GM19372 (cell line): ENCODE measurements at regions not wholly inside any gene's neighbourhood (a gene's known extent, or its start where the extent isn't known, plus 50 kb on each side); places are given as distances from the start of the nearest gene placed in this dataset.
"Not testable (repeated sequence)": the region's sequence is repeated elsewhere in the genome, so short reads cannot be mapped to it uniquely, and the experiment has no call there.

Source experiments
- ATAC-seq: cut with Tn5 transposase; IDR thresholded peaks from one replicate; pipeline ENCODE4 v1.9.1; 2021; ENCODE audit warnings: mild to moderate bottlenecking, low read depth, moderate library complexity; ENCODE audit not compliant: unreplicated experiment

DNA sequence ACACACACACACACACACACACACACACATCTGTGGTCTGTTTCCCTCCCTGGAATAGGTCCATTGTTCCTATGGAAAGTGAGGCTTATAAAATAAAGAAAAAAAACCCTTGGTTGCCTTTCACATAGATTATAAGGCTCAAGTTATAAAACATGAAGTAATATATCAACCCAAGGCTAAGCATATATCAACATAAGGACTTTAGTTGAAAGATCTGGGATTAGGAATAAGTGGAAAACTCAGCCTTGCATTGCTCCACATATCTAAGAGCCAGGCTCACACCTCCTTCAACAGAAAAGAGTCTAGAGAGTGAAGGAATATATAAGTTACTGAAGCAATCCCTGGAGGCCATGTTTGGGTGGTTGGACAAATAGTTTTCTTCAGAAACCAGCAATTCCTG, 235.0 kb downstream of the SUCLG1 start:
- ATAC-seq: no peak

DNA sequence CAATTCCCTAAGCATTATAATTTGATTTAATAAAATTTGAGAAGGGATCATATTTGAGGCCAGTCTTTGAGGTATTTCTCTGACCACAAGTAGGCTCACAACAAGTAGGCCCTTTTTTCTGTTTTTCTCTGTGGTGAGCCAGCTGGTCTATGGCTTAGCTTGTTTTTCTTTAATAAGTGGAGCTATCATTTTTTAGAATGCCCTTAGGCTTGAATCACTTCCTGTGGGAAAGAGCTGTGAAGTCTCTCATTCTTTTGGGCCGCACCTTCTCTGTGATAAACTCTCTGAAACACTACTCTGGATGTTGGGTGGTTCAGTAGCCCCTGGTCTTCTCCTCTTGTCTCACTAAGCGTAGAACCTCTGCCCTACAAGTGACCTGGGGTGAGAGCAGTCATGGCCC, 235.9 kb downstream of the SUCLG1 start:
- ATAC-seq: no peak

DNA sequence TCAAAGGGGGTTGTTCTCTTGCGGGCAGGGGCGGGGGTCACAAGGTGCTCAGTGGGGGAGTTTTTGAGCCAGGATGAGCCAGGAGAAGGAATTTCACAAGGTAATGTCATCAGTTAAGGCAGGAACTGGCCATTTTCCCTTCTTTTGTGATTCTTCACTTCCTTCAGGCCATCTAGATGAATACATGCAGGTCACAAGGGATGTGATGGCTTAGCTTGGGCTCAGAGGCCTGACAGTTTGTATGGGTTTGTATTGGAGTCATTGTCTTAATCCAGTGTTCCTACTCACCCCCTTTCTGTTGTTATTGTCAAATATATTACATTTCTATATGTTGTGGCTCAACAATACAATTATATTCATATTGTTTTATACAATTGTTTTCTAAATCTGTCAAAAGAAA, 238.0 kb downstream of the SUCLG1 start:
- not testable (repeated sequence) for ATAC-seq

DNA sequence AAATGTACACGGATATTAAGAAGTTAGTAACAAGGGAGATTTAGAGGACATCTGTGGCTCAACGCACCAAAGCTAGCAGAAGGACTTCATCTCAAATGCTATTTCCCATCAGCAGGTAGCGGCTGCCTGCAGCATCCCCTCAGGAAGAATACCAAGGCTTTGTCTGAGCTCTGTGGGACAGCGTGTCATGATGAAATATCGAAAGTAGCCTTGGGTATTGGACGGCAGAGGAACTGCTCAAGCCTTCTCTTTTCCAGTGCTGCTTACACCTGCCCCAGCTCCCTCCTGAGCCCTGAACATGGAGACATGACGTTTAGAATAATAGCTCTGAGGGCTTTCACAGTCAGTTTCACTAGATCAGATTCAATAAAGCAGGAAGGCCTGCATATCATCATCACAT, 241.6 kb downstream of the SUCLG1 start:
- no peak for ATAC-seq

DNA sequence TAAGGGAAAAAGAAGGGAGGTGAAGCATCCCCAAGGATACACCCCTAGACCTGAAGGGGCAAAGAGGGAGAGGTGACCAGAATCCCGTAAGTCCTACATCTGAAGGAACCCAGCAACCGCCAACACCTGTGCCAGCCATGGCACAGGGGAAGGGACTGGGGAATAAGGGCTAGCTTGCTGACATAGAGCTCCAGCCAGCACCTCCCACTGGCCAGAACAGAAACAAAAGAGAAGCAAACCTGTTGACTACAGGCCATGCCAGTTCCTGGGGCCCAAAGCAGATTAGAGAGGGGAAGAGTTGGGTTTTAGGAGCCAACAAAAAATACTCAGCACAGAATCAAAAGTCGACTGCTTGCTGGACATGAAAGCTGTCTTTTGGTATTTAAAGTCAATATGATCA, 244.6 kb downstream of the SUCLG1 start:
- no peak for ATAC-seq

DNA sequence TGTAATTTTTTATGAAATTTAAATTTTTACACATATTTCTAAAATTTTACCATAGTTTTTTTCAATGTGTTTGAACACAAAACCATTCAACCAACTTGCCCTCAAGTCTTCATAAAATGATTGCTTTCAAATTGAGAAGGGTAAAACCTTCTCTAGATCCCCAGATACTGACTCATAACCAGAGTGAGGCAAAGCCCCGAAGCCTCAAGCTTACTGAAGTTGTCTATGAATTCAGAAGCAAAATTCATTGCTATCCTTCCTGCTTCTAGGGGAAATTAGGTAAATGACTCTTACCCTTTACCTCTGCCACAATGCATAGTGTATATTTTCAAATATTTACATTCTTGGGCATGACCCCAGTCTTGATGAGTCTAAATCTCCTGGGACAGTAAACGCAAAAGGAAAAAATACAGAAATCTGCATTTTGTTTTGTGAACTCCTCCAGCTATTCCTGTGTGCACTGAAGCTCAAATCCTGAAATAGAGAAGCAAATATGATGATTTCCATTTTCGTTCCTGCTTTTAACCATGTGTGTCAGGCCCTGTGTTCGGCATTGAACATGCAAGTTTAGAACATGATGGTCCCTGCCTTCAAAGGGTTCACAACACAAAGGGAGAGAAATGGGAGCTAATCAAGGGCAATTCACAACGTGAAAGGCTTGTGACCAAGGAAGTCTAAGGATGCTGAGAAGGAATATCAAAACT, 246.3 kb downstream of the SUCLG1 start:
- ATAC-seq: no peak

DNA sequence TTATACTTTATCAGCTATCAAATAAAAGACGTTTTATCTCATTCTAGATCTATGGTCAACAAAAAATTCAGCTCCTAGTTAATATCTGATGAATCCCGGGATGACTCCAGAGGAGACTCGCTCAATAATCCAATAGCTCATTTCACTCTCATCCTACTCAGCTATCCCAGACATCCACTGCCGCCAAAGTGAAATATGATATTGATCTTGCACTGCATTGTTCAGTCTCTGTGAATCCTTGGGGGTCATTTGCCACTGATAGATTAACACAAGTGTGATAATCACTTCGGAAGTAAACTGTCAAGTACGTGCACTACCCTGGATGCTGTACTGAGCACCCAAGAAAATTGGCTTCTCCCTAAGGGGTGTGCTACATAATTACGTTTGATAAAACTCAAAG, 249.1 kb downstream of the SUCLG1 start:
- ATAC-seq: no peak

DNA sequence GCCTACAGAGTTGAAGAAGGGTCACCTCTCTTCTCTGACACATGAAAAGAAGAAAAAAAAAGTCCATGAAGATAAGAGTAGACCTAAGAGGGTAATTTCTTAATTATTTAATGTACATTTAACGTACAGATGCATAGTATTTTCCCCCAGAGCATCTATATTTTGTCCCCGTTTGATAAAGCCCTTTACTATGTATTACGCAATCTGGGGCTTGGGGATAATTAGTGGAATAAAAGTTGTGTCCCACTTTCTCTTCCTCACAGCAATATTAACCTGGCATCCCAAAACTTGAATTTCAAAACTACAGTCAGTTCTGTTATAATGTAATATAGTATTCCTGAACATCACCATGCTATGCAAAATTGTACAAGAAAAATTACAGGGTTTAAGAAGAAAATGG, 254.1 kb downstream of the SUCLG1 start:
- no peak for ATAC-seq

DNA sequence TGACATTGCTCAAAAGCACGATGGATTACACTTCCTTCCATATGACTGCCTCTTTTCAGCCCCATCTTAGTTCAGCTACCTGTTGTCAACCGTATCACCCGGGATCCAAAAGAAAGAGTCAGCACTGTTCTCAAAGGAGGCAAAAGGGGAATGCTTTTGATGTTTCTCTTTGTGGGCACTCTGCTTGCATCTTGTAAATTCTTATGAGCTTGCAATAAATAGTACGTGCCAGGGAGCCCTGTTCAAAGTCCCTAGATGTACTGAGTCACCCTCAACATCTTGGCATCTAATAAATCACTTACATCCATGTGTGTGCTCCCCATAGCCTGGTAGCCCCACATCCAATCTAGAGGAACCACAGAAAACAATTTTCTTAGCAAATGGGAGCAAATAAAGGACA, 256.9 kb downstream of the SUCLG1 start:
- no peak for ATAC-seq

DNA sequence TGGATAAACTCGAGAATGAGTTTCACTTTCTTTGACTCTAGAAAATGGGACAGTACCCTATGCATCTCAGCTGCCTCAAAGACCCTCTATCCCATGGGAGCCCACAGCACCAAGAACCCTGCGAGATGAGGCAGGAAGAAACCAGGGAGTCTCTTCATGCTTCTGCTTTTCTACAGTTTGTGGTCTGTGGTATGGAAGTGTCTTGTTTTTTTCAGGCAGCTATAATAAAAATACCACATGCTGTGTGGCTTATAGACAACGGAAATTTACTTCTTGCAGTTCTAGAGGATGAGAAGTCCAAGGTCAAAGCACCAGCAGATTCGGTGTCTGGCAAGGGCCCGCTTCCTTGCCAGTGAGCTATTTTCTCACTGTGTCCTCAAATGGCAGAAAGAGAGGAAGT, 257.9 kb downstream of the SUCLG1 start:
- ATAC-seq: no peak

DNA sequence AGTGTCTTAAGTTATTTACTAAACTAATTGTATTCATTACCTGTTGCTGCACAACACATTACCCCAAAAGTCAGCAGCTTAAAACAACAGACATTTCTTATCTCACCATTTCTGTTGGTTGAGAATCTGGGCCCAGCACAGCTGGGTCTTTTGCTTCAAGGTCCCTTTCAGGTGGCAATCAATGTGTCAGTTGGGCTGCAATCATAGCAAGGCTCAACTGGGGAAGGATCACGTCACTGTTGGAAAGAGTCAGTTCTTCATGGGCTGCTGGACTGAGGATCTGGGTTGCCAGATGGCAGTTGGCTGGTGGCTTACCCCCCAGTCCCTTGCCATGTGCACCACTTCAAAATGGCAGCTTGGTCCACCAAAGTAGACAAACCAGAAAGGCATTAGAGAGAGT, 261.2 kb downstream of the SUCLG1 start:
- no peak for ATAC-seq

DNA sequence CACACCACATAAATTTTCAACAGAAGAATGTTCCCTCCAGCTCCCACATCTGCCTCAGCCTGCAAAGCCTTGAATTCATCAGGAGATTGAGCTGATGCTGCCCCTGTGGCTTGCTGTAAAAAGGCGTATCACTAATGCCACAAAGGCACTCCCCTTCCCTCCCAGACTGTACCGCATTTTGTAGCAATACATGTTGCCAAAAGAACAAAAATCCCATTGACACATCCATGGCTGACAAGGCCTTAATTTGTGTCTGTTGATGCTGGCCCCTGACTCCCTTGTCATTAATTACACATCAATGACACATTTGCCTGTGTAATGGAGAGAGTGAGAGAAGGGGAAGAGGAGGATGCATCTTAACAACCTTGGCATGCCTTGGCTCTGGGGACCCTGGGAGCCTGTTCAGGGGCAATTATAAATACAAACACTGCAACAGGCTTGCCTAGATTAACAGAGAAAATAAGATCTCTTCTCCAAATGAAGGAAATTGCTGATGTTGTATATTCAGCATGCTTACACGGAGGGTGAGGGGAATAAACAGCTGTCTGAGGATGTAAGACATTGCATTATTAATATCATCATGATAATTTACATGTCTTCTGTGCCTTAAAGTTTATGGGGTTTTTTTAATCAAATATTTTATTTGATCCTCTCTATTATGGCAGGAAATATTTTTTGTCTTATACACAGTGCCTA, 264.0 kb downstream of the SUCLG1 start:
- ATAC-seq: no peak

DNA sequence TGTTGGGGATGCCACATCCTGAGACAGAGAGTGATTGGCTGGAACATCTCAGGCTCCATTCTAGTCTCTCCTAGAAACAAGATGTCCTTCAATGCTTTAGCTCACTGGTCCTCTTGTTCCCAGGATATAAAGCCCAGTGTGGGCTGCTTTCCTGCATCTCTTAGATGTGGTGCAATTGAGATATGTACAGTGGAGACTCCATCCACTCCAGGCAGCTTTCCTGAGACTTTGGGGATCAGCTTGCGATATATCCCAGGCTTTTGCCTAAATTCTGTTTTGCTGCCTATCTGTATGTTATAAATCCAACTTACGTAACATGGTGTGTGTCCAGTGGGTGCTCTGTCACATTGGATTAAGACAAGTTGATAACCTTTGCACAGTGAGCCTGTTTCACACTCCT, 264.9 kb downstream of the SUCLG1 start:
- no peak for ATAC-seq

DNA sequence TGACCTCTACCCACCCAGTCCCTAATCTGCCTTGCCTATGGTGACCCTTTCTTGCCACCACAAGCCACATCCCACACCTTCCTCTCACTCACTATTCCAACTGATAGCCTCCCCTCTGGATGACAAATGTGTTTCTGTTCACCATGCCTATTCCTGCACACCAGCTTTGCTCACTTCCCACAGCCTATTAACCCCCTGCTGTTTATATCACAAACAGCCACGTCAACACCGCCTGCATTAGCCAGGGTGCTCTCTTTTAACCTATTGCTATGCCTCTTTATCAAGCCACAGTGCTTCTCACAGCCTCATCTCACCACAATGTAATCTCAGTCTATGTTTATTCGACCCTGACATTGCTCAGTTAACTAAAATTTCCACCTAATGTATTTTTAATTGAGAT, 271.8 kb downstream of the SUCLG1 start:
- ATAC-seq: no peak

DNA sequence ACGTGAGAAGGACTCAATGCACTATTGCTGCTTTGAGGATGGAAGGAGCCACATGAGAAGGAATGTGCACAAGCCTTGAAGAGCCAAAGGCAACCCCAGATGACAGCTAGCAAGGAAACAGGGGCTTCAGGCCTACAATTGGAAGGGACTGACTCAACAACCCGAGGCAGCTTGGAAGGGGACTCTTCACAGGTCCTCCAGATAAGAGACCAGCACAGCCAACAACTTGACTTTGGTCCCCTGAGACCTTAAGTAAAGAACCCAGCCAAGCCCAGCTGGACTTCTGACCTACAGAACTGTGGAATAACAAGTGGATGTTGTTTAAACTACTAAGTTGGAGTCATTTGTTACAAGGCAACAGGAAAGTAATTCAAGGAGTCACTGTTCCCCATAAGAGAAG, 277.2 kb downstream of the SUCLG1 start:
- no peak for ATAC-seq

DNA sequence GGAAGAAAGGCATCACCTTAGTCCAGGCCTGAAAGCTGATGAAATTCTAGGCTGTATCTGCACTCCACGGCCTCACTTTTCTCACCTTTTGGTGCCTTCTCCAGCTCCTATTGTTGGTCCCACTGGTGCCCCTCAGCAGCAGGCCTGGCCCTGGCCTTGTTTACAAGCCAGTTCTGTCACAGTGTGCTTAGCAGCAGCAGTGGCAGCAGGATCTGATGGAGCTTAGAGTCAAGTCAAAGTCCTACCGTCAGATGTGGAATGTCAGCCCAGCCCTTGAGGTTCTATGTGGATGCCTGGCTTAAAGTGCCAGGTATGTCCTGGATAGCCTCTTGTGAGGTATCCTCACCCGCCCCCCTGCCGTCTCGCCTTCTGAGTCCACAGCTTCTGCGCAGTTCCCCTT, 281.3 kb downstream of the SUCLG1 start:
- no peak for ATAC-seq

DNA sequence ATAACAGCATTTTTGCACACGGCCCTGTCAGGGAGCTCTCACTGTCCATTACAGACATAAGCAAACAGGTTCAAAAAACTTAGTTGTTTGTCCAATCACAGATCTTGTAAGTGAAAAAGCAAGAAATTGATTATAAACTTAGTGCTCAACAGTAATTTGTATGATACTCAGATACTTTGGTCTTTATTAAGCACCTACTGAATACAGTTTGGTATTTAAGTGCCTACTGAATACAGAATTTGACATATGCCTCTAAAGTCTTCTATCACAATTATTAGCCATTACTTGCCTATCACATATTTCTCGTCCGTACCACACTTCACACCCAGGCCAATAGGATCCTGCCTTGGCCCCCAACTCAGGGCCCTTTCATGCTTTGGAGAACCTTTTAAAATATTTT, 283.1 kb downstream of the SUCLG1 start:
- ATAC-seq: no peak

DNA sequence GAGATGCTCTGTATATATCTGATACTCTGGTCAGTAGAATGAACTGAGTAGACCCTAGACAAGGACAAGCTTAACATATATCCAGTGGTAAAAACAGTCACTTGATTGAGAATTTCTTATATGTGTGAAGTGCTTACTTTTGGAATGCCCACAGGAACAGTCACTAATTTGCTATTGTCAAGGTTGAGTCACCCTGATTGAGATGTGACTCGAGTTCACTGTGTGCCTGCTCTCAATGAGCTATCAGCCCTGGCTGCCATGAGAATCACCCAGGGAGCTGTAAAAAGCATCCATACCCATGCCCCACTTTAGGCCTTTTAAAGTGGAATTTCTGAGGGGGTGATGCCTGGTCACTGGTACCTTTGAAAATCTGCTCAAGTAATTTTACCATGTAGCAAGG, 283.7 kb downstream of the SUCLG1 start:
- no peak for ATAC-seq

DNA sequence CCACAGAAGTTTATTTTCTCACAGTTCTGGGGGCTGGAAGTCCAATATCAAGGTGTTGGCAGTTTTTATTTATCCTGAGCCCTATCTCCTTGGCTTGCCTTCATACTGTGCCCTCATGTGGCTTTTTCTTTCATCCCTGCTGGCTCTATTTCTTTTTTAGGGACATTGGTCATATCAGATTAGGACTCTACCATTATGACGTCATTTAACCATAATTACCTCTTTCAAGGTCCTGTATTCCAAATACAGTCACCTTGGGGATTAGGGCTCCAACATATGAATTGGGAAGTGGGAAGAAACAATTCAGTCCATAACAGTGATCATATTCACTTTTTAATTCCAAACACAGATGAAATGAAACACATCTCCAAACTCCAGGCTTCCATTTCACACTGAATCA, 286.0 kb downstream of the SUCLG1 start:
- no peak for ATAC-seq

DNA sequence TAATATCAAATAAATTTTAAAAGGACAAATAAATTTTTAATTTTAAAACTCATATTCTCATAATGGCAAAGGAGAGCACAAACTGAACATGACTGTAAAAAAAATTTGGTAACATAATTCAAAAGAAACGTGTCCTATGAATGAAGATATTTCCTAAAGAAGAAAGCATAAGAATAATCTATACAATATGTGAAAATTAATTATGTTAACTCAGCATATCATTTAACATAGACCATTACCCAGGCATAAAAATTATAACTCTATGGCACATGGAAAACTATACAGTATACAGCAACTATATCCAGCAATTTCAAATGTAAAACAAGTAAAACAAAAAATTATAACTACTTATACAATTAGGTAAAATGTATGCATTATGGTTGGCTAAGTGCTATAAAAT, 288.1 kb downstream of the SUCLG1 start:
- no peak for ATAC-seq

DNA sequence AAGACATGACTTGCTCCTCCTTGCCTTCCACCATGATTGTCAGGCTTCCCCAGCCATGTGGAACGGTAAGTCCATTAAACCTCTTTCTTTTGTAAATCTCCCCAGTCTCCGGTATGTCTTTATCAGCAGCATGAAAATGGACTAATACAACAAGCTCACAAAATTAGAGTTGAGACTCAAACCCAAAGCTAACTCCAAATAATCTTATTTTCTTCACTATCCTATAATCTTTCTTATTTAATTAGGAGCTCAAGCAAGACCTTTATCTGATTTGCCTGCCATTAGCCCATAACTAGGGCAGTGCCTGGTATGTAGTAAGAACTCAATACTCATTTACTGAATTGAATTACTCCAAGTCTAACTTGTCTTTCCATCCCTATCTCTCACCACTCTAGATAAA, 289.2 kb downstream of the SUCLG1 start:
- no peak for ATAC-seq

DNA sequence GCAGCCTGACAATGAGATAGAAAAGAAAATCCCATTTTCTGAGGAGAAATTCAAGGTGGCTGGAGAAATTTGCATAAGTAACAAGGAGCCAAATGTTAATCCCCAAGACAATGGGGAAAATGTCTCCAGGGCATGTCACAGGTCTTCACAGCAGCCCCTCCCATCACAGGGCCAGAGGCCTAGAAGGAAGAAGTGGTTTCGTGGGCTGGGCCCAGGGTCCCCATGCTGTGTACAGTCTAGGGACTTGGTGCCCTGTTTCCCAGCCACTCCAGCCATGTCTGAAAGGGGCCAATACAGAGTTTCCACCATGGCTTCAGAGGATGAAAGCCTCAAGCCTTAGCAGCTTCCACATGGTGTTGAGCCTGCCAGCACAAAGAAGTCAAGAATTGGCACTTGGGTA, 290.5 kb downstream of the SUCLG1 start:
- ATAC-seq: not testable (repeated sequence)
